Urothelium cell line (cell line): ENCODE measurements at regions not wholly inside any gene's neighbourhood (a gene's known extent, or its start where the extent isn't known, plus 50 kb on each side); places are given as distances from the start of the nearest gene placed in this dataset.

Experiments used
- DNase-seq: peaks from one replicate; pipeline ENCODE4 v3.0.0; 2011; ENCODE audit warnings: low spot score, mixed read lengths
- FAIRE-seq: peaks from 2 replicates; lab custom pipeline; 2011; peaks lifted over from hg19 to GRCh38; lab: Jason Lieb, UNC

DNA sequence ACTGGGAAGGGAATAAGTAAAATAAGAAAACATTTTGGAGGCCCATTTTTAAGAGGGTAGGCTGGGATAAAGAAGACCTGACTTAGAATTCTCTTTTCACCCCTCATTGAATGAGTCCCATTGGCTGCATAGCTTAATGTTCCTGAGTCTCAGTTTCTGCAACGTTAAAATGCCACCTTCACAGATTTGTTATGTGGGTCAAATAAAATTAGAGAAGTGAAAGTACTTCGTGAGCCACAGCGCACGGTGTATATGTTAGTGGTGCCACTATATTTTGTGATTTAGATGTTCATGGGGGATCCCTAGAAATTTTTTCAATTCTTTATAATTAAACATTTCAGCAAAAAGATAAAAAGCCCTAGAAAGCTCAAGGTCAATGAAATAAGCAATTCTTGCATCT is 109.2 kb upstream of the HS3ST1 start:
- FAIRE-seq: no peak
- DNase-seq: no peak

DNA sequence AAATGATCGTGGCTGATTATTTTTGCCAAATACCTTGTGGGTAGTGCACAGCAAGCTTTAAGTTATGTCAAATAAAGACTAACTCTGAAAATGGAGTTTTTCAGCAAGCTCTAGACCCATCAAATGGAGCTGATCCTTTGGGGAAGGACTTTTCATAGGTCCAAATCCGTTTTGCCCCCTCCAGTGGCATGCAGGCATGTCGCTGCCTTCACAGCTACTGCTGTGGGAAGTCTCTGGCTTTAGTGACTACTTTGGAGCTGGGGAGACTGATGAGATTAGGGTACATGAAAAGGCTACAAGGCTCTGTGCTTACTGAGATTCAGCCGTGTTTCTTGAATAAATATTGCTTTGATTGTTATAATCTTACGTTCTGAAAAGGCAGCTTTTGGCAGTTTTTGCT is 106.6 kb upstream of the HS3ST1 start:
- no peak for FAIRE-seq
- no peak for DNase-seq

- DNase-seq (no peak), FAIRE-seq (no peak)
Measured at GRCh38 chr4:11534623-11535302, 106.1 kb upstream of the HS3ST1 start.

- no peak for FAIRE-seq
- no peak for DNase-seq
Measured at GRCh38 chr4:11532138-11532537, 103.4 kb upstream of the HS3ST1 start.

DNA sequence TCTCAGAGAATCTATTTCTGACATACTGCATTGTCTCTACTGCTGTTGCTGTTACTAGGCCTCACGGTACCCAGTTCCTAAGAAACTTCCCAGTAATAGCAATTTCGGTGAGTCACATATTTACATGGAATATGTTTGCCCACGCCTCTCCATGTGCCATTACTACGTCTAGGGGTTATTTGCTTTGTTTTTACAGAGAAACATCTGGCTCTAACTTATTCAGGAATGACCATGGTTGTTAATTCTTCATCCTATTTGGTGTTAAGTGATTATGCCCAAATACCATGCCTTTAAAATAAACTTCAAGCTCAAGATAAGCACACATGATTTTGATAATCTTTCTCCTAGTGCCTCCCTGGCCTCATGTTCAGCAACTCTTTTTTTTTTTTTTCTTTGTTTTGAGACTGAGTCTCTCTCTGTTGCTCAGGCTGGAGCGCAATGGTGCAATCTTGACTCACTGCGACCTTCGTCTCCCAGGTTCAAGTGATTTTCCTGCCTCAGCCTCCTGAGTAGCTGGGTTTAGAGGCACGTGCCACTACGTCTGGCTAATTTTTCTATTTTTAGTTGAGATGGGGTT is 101.0 kb upstream of the HS3ST1 start:
- FAIRE-seq (no peak), DNase-seq (no peak)

DNA sequence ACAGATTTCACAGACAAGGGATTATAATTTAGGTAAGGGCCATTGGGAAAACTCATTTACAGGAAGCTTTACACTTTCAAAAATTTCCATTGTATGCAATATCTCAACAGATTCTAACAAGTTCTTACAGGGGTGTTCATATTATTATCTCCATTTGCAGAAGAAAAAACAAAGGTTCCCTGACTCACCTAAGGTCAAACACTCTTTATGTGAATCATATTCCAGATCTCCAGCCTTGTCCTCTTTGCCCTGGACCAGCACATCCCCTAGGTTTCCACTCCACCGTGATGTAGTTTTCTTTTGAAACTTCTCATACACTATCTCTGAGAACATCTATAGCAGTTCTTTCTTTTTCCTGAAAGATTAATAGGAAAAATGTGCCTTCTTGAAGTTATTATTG is 96.4 kb upstream of the HS3ST1 start:
- FAIRE-seq (no peak), DNase-seq (no peak)

DNA sequence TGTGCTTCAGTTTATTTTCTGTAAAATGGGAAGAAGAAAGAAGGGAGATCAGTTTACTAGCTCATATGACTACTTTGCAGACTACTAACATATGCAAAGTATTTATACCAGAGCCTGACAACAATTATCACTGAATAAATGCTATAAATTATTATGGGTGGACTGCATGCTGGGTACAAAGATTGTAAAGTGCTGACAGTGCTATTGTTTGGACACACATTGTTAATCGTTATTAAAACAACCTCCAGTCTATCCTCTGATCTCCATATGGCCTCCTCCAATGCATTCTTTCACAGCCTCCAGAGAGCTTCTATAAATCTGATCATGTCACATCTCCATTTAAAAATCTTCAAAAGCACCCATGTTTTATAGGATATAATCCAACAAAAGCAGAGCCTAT is 90.1 kb upstream of the HS3ST1 start:
- no peak for FAIRE-seq

GRCh38 chr4:11514779-11515419 is 86.2 kb upstream of the HS3ST1 start:
- DNase-seq (no peak), FAIRE-seq (no peak)

More for the DNA sequence above, 90.1 kb upstream of the HS3ST1 start:
- no peak for DNase-seq

GRCh38 chr4:11514003-11514402 is 85.3 kb upstream of the HS3ST1 start:
- DNase-seq (no peak), FAIRE-seq (no peak)

DNA sequence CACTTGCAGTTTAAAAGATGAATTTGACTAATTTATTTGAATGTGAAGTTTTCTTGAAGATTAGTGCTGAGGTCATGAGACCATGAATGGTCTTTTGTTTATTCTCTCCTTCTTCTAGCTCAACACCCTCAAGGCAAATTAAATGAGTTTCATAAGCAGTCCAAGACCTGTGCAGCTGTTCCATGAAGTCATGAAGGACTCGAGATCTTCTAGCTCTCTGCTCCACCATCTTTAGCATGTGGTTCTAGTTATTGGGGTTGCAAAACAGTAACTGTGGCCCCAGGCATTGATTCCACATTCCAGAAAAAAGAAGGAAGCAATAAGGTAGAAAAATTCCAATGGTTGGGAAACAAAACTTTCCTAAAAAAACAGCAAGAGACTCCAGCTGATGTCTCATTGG is 84.2 kb upstream of the HS3ST1 start:
- FAIRE-seq (no peak), DNase-seq (no peak)

DNA sequence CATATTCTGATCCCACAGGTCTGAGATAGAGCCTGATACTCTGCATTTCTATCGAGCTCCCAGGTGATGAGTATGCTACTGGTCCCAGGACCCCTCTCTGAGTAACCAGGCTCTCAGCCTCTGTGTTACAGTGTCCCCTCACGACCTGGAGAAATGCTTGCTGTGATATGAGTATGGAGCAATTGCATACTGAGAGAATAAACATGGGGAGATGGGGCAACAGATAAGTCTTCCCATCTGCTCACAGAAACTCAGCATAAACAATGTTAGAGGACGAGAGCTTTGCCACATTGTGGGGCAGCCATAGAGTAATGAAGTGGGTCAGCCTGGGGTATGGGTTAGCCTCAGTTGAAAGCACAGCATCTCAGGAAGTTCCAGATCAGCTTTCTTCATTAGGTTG is 82.6 kb upstream of the HS3ST1 start:
- FAIRE-seq: no peak
- DNase-seq: no peak

DNA sequence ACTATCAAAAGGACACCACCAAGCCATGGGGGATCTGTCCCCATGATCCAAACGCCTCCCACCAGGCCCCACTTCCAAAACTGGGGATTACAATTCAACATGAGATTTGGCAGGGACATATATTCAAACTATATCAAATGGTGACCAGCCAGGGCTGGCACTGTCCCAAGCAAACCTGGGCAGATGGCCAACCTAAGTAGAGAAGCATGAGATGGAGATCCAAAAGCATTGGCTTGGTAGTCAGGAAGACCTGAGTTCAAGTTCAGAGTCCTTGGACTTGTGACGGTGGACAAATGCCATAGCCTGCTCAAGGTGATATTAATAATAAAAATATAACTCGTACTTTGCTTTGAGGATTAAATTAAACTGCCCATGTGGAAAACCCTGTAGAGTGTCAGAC is 79.2 kb upstream of the HS3ST1 start:
- FAIRE-seq (no peak), DNase-seq (no peak)

DNA sequence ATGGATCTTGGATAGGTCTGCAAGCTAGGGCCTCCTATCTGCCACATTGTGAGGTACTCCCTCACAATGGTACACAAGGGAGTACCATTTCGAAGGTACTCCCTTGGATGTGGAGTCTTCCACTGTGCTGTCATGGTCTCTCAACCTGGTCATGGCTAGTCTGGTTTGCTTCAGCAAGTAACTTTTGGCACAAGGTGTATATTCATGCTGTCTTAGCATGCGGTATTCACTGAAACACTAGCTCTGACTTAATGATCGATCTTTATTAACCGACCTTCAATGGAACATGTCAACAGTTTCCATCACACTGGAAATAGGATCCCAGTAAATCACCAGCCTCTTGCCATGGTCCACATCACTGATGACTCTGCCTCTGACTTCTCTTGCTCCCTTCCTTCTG is 77.5 kb upstream of the HS3ST1 start:
- FAIRE-seq: no peak
- no peak for DNase-seq

GRCh38 chr4:11505221-11505971 is 76.7 kb upstream of the HS3ST1 start:
- no peak for FAIRE-seq
- peak; percentile 61 for DNase-seq

GRCh38 chr4:11503166-11503565 is 74.5 kb upstream of the HS3ST1 start:
- no peak for FAIRE-seq
- no peak for DNase-seq

DNA sequence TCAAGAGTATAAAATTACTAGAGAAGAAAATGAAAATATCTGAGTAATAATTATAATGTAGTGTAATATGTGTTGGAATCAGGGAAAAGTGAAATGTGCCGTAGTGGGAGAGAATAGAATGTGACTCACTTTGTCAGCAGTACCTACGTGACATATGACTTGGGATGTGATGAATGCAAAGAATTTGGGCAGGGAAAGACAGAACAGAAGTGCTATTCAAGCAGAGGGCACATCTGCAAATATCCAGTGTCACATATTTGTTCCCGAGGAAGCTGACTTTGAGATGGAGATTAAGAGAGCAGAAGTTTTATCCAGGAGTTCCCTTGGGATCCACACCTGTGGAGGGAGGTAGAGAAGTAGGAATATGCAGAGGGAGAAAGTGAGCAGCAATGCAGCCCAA is 69.3 kb upstream of the HS3ST1 start:
- DNase-seq (peak; percentile 46), FAIRE-seq (no peak)

DNA sequence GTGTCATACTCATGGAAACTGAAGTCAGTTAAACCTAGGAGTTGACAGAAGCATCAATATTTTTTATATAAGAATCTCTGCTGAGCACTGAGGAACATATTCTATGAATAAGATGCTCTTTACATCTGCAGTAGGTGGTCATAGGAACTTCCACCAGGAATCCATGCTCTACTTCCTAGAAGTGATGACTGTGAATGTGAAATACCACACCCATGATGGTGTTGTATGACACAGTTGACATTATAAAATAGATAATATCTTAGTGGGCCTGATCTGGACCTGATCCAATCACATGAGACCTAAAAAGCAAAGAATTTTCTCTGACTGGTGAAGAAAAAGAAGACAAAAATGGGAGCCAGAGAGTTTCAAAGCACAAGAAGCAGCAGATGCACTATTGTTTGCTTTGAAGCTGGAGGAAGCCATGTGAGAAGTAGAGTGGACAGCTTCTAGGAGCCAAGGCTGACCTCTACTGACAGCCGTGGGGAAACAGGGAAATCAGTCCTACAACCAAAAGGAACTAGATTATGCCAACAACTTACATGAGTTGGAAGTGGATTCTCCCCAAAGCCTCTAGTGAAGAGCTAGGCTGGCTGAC is 68.6 kb upstream of the HS3ST1 start:
- FAIRE-seq: no peak
- peak; percentile 10 for DNase-seq

DNA sequence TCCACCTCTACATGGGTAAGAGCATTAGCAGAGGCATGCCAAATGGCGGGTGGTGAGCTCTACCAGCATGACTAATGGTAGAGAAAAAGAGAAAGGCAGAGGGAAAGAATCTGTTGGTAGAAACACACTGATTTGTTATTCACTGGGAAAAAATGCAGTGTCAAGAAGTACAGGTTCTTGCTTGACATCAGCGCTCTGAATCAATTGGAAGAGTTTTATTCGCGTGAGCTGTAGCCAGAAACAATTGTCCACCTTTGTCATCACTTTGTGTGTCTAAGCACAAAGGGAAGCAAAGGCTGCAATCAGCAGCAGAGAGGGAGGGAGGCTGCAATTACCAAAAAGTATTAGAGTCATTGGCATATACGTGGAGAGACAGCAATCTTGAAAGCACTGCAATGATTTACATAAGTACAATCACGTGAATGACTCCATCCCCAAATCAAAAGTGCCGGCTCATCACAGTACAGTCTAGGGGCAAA is 67.7 kb upstream of the HS3ST1 start:
- FAIRE-seq (no peak), DNase-seq (peak; percentile 32)

DNA sequence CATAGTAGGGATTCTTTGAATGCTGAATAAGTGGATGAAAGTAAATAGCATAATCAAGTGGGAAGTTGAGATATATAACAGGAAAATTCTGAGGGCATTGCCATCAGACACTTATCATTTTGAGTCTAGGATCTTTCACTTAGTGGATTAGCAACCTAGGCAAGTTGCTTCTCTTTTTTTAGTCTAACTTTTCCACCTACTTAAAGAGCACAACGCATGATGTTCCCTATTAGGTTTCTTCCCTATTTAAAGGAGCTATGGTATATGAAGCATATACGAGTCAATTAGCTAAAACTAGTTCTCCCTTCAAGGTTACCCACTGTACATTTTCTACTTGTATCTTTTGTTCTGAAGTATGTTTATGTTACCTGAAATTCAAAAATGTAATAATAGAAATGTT is 67.1 kb upstream of the HS3ST1 start:
- no peak for DNase-seq
- FAIRE-seq: no peak

DNA sequence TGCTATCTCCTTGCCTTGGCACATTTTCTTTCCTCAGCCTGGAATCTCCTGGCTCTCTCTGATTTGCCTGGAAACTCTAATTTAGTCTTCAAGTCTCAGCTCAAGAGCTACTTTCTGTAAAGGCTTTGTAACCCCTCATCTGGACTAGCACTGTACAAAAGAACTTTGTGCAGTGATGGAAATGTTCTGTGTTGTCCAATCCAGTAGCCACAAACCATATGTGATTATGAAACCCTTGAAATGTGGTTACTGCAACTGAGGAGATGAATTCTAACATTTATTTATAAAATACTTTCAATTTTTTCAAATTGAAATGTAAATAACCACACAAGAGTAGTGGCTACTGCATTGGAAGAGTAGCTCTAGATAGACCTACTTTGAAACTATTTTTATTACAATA is 66.6 kb upstream of the HS3ST1 start:
- FAIRE-seq: no peak
- no peak for DNase-seq

GRCh38 chr4:11494232-11494631 is 65.5 kb upstream of the HS3ST1 start:
- DNase-seq: no peak
- no peak for FAIRE-seq
